Ishikawa (cell line): ENCODE measurements at regions not wholly inside any gene's neighbourhood (a gene's known extent, or its start where the extent isn't known, plus 50 kb on each side); places are given as distances from the start of the nearest gene placed in this dataset.

Experiments used
- CEBPB ChIP-seq: IDR thresholded peaks from 2 replicates; pipeline ENCODE4 v1.6.1; 2012
- CREB1 ChIP-seq: IDR thresholded peaks from 2 replicates; pipeline ENCODE4 v1.6.1; 2012; ENCODE audit warnings: low read depth
- EGR1 ChIP-seq: IDR thresholded peaks from 2 replicates; pipeline ENCODE4 v1.6.1; 2012
- EP300 ChIP-seq: IDR thresholded peaks from 2 replicates; pipeline ENCODE4 v1.6.1; 2012; ENCODE audit warnings: borderline replicate concordance
- FOXM1 ChIP-seq: IDR thresholded peaks from 2 replicates; pipeline ENCODE4 v1.6.1; 2012; ENCODE audit warnings: low read depth, borderline replicate concordance
- MAX ChIP-seq: IDR thresholded peaks from 2 replicates; pipeline ENCODE4 v1.6.1; 2012
- NFIC ChIP-seq: IDR thresholded peaks from 2 replicates; pipeline ENCODE4 v1.6.1; 2012
- RAD21 ChIP-seq: IDR thresholded peaks from 2 replicates; pipeline ENCODE4 v1.6.1; 2012; ENCODE audit warnings: low read depth
- REST ChIP-seq: IDR thresholded peaks from 2 replicates; pipeline ENCODE4 v1.6.1; 2012; ENCODE audit warnings: low read depth, mild to moderate bottlenecking
- TAF1 ChIP-seq: IDR thresholded peaks from 2 replicates; pipeline ENCODE4 v1.6.1; 2012; ENCODE audit warnings: low read depth, mild to moderate bottlenecking
- TCF12 ChIP-seq: IDR thresholded peaks from 2 replicates; pipeline ENCODE4 v1.6.1; 2012; ENCODE audit warnings: low read depth
- TEAD4 ChIP-seq: IDR thresholded peaks from 2 replicates; pipeline ENCODE4 v1.6.1; 2012
- USF1 ChIP-seq: IDR thresholded peaks from 2 replicates; pipeline ENCODE4 v1.6.1; 2012
- YY1 ChIP-seq: IDR thresholded peaks from 2 replicates; pipeline ENCODE4 v1.6.1; 2012; ENCODE audit warnings: low read depth
- ZBTB7A ChIP-seq: IDR thresholded peaks from 2 replicates; pipeline ENCODE4 v1.6.1; 2012; ENCODE audit warnings: low read depth

GRCh38 chr20:2208897-2209296 lies 86.9 kb upstream of the TGM3 start:
- TF ChIP-seq NFIC, result no peak
- TF ChIP-seq USF1, result no peak
- TF ChIP-seq REST, result no peak
- no peak for TF ChIP-seq CEBPB
- TF ChIP-seq TEAD4, result no peak
- no peak for TF ChIP-seq EGR1
- no peak for TF ChIP-seq YY1

- TF ChIP-seq TCF12 (no peak), CEBPB (no peak), CREB1 (no peak), TEAD4 (no peak), RAD21 (no peak), MAX (no peak), USF1 (no peak), NFIC (no peak), FOXM1 (no peak), REST (no peak)
These were observed 84.9 kb upstream of the TGM3 start for GRCh38 chr20:2210646-2211552.

- no peak for TF ChIP-seq FOXM1
- no peak for TF ChIP-seq CREB1
- no peak for TF ChIP-seq TCF12
- no peak for TF ChIP-seq MAX
These were observed 83.3 kb upstream of the TGM3 start for GRCh38 chr20:2212456-2213015.

GRCh38 chr20:2213401-2213800 lies 82.4 kb upstream of the TGM3 start:
- TF ChIP-seq REST (no peak), ZBTB7A (no peak), CEBPB (no peak), YY1 (no peak), TCF12 (no peak), TAF1 (no peak), RAD21 (no peak), NFIC (no peak), CREB1 (no peak), EP300 (no peak), TEAD4 (no peak), MAX (no peak), EGR1 (no peak), FOXM1 (no peak), USF1 (no peak)
